Liver (tissue), 8 donors: ENCODE measurements at regions not wholly inside any gene's neighbourhood (a gene's known extent, or its start where the extent isn't known, plus 50 kb on each side); places are given as distances from the start of the nearest gene placed in this dataset.

ENCODE experiments used
- DNase-seq: peaks from one replicate; pipeline ENCODE4 v3.0.0-alpha.2; 2017; ENCODE audit warnings: low spot score
- H3K27ac ChIP-seq, 2 donors: one replicate each; pipeline ENCODE4 v1.7.0; 2013; ENCODE audit warnings: inconsistent platforms in 2 of 2, low read length in 2 of 2, control low read depth in 1 of 2, low read depth in 1 of 2, mild to moderate bottlenecking in 1 of 2
- H3K27me3 ChIP-seq, 4 donors: one replicate each; pipeline versions ENCODE4 v1.6.1 to v1.7.0; 2013; ENCODE audit warnings: low read length in 3 of 4, inconsistent platforms in 1 of 4, mild to moderate bottlenecking in 1 of 4, moderate library complexity in 1 of 4; ENCODE audit not compliant: control insufficient read depth in 4 of 4, insufficient read depth in 4 of 4
- H3K36me3 ChIP-seq, 4 donors: one replicate each; pipeline versions ENCODE4 v1.6.1 to v1.7.0; 2013; ENCODE audit warnings: low read length in 3 of 4, mild to moderate bottlenecking in 3 of 4, low read depth in 1 of 4, moderate library complexity in 1 of 4; ENCODE audit not compliant: control insufficient read depth in 4 of 4, insufficient read depth in 3 of 4
- H3K4me1 ChIP-seq, 4 donors: one replicate each; pipeline versions ENCODE4 v1.6.1 to v1.7.0; 2013; ENCODE audit warnings: low read length in 3 of 4, mild to moderate bottlenecking in 3 of 4, moderate library complexity in 1 of 4; ENCODE audit not compliant: control insufficient read depth in 4 of 4, insufficient read depth in 4 of 4
- H3K4me3 ChIP-seq, 3 donors: one replicate each; pipeline versions ENCODE4 v1.6.1 to v1.7.0; 2013; ENCODE audit warnings: low read length in 3 of 3, control low read depth in 1 of 3, low read depth in 1 of 3, mild to moderate bottlenecking in 1 of 3
- H3K9ac ChIP-seq, 2 donors: one replicate each; pipeline ENCODE4 v1.7.0; 2013; ENCODE audit warnings: low read length in 2 of 2, mild to moderate bottlenecking in 2 of 2, moderate library complexity in 2 of 2, control low read depth in 1 of 2, low read depth in 1 of 2
- H3K9me3 ChIP-seq, 4 donors: one replicate each; pipeline versions ENCODE4 v1.6.1 to v1.7.0; 2013; ENCODE audit warnings: low read length in 3 of 4; ENCODE audit not compliant: control insufficient read depth in 4 of 4
- CTCF ChIP-seq: fragments of 150-350 bp; IDR thresholded peaks from 2 replicates; pipeline ENCODE4 v1.5.1; 2017; ENCODE audit warnings: improper control_type of control experiment, low read depth, low read length; ENCODE audit not compliant: missing input control
- EGR1 ChIP-seq, 2 donors: IDR thresholded peaks; 2 replicates each; pipeline ENCODE4 v1.6.1; 2016 to 2018; ENCODE audit warnings: antibody characterized with exemption in 2 of 2, low read depth in 2 of 2
- FOXA1 ChIP-seq: IDR thresholded peaks from 2 replicates; pipeline ENCODE4 v1.6.1; 2016; ENCODE audit warnings: antibody characterized with exemption
- GABPA ChIP-seq, 2 donors: IDR thresholded peaks in 1 of 2; conservative IDR thresholded peaks in 1 of 2; 2 replicates each; pipeline ENCODE4 v1.6.1; 2016; ENCODE audit warnings: antibody characterized with exemption in 2 of 2, mild to moderate bottlenecking in 1 of 2, moderate library complexity in 1 of 2
- HNF4A ChIP-seq, 2 donors: conservative IDR thresholded peaks; 2 replicates each; pipeline ENCODE4 v1.6.1; 2016; ENCODE audit warnings: antibody characterized with exemption in 2 of 2, mild to moderate bottlenecking in 2 of 2
- JUND ChIP-seq, 2 donors: IDR thresholded peaks; 2 replicates each; pipeline ENCODE4 v1.6.1; 2016; ENCODE audit warnings: antibody characterized with exemption in 2 of 2
- NR2F2 ChIP-seq: IDR thresholded peaks from 2 replicates; pipeline ENCODE4 v1.6.1; 2016; ENCODE audit warnings: antibody characterized with exemption
- RAD21 ChIP-seq, 2 donors: IDR thresholded peaks; 2 replicates each; pipeline ENCODE4 v1.6.1; 2016; ENCODE audit warnings: antibody characterized with exemption in 2 of 2, mild to moderate bottlenecking in 2 of 2
- SP1 ChIP-seq: IDR thresholded peaks from 2 replicates; pipeline ENCODE4 v1.6.1; 2018; ENCODE audit warnings: antibody characterized with exemption, mild to moderate bottlenecking
- TAF1 ChIP-seq: conservative IDR thresholded peaks from 2 replicates; pipeline ENCODE4 v1.6.1; 2016; ENCODE audit warnings: antibody characterized with exemption, mild to moderate bottlenecking
- WGBS: extraction: QIAGEN DNeasy Blood & Tissue Kit; methylation state at CpG from one replicate; pipeline ENCODE4 v1.1.7; 2013; 5-methylcytosine and 5-hydroxymethylcytosine counted together
- TF ChIP-seq, protein P1 (sequence below): IDR thresholded peaks from 2 replicates; pipeline ENCODE4 v1.6.1; 2016; ENCODE audit warnings: antibody characterized with exemption
- TF ChIP-seq, protein P2 (sequence below): IDR thresholded peaks from 2 replicates; pipeline ENCODE4 v1.6.1; 2016; ENCODE audit warnings: antibody characterized with exemption
- TF ChIP-seq, protein P3 (sequence below): IDR thresholded peaks from 2 replicates; pipeline ENCODE4 v1.6.1; 2016; ENCODE audit warnings: antibody characterized with exemption, mild to moderate bottlenecking
- TF ChIP-seq, protein P4 (sequence below): IDR thresholded peaks from 2 replicates; pipeline ENCODE4 v1.6.1; 2016; ENCODE audit warnings: antibody characterized with exemption
- donor health status: healthy.
- donor health status: healthy.
- donor health status: healthy.
- donor health status: healthy.
- donor health status: healthy.

DNA sequence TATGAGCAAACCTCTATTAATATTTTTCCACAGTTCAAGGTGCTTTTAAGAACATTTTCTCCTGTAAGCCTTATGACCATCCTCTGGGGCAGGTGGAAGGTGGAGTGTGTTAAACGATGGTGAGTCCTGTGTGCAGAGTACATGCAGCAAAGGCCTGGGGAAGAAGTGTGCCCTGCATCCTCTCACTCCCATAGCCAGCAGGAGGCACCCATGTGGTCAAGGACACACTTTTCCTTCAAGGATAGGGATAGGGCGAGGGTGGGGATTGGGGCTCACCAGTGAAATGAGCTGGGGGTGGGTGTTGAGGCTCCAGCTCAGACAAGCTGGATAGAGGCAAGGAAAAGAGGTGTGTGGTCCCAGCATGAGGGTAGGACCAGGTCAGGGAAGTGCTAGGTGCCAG lies 120.8 kb upstream of the KCNE2 start:
- no peak for DNase-seq
- Histone ChIP-seq H3K9ac (no peak overlapping the region), H3K27me3 (no peaks in the 10 kb centered on the region), H3K9me3 (peaks cover 0 to 3% (median 0%) of the 10 kb centered on the region in 4 donors), H3K4me1 (no peaks in the 10 kb centered on the region), H3K27ac (no peak overlapping the region), H3K4me3 (no peak overlapping the region), H3K36me3 (no peaks in the 10 kb centered on the region)
- TF ChIP-seq EGR1 (IDR thresholded peaks at IDR 0.05; ENCODE audit: low read depth in 2 of 2), result no peak
- no peak for TF ChIP-seq CTCF
- no peak for TF ChIP-seq NR2F2
- TF ChIP-seq, protein P1, sequence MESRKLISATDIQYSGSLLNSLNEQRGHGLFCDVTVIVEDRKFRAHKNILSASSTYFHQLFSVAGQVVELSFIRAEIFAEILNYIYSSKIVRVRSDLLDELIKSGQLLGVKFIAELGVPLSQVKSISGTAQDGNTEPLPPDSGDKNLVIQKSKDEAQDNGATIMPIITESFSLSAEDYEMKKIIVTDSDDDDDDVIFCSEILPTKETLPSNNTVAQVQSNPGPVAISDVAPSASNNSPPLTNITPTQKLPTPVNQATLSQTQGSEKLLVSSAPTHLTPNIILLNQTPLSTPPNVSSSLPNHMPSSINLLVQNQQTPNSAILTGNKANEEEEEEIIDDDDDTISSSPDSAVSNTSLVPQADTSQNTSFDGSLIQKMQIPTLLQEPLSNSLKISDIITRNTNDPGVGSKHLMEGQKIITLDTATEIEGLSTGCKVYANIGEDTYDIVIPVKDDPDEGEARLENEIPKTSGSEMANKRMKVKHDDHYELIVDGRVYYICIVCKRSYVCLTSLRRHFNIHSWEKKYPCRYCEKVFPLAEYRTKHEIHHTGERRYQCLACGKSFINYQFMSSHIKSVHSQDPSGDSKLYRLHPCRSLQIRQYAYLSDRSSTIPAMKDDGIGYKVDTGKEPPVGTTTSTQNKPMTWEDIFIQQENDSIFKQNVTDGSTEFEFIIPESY, result no peak
- TF ChIP-seq JUND (IDR thresholded peaks at IDR 0.05), result no peak
- TF ChIP-seq SP1, result no peak
- TF ChIP-seq, protein P2, sequence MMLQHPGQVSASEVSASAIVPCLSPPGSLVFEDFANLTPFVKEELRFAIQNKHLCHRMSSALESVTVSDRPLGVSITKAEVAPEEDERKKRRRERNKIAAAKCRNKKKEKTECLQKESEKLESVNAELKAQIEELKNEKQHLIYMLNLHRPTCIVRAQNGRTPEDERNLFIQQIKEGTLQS, result no peak
- TF ChIP-seq, protein P3, sequence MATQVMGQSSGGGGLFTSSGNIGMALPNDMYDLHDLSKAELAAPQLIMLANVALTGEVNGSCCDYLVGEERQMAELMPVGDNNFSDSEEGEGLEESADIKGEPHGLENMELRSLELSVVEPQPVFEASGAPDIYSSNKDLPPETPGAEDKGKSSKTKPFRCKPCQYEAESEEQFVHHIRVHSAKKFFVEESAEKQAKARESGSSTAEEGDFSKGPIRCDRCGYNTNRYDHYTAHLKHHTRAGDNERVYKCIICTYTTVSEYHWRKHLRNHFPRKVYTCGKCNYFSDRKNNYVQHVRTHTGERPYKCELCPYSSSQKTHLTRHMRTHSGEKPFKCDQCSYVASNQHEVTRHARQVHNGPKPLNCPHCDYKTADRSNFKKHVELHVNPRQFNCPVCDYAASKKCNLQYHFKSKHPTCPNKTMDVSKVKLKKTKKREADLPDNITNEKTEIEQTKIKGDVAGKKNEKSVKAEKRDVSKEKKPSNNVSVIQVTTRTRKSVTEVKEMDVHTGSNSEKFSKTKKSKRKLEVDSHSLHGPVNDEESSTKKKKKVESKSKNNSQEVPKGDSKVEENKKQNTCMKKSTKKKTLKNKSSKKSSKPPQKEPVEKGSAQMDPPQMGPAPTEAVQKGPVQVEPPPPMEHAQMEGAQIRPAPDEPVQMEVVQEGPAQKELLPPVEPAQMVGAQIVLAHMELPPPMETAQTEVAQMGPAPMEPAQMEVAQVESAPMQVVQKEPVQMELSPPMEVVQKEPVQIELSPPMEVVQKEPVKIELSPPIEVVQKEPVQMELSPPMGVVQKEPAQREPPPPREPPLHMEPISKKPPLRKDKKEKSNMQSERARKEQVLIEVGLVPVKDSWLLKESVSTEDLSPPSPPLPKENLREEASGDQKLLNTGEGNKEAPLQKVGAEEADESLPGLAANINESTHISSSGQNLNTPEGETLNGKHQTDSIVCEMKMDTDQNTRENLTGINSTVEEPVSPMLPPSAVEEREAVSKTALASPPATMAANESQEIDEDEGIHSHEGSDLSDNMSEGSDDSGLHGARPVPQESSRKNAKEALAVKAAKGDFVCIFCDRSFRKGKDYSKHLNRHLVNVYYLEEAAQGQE, result no peak
- no peak for TF ChIP-seq HNF4A (conservative IDR thresholded peaks at IDR 0.05)
- TF ChIP-seq, protein P4, sequence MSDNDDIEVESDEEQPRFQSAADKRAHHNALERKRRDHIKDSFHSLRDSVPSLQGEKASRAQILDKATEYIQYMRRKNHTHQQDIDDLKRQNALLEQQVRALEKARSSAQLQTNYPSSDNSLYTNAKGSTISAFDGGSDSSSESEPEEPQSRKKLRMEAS, result no peak
- 87% methylated on average over 2 of the region's 2 CpGs for WGBS

DNA sequence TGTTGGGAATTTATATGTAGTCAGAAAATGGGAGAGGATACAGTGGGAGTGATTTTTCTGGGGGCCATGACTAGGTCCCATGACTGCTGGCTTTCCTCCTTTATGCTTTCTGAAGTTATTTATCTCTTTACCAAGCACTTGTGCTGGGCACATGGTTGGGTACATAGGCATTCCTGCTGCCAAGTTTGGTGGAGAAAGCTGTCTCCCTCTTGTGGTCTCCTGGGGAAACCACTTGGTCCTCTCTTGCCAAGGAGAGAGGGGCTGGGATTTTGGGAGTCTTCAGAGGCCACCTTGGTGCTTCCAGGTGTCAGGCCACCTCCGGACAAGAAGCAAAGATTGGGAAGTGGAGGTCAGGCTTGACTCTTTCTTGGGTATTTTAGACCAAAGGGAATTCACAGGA lies 120.2 kb upstream of the KCNE2 start:
- Histone ChIP-seq H3K27me3 (no peaks in the 10 kb centered on the region), H3K36me3 (no peaks in the 10 kb centered on the region), H3K27ac (no peak overlapping the region), H3K4me3 (no peak overlapping the region), H3K4me1 (no peaks in the 10 kb centered on the region), H3K9me3 (peaks cover 0 to 3% (median 0%) of the 10 kb centered on the region in 4 donors), H3K9ac (no peak overlapping the region)
- WGBS, result 80% methylated on average over 1 of the region's 1 CpG
- no peak for DNase-seq
- no peak for TF ChIP-seq SP1
- TF ChIP-seq GABPA (IDR thresholded peaks at IDR 0.05 in 1 of 2, conservative IDR thresholded peaks at IDR 0.05 in 1 of 2), result no peak
- TF ChIP-seq, protein P4, result peak; percentile 44
- peak; percentile 78 to 91 for TF ChIP-seq RAD21 (IDR thresholded peaks at IDR 0.05)
- TF ChIP-seq, protein P1, result no peak
- TF ChIP-seq FOXA1, result no peak
- TF ChIP-seq, protein P3, result no peak
- no peak for TF ChIP-seq TAF1
- TF ChIP-seq CTCF, result peak; percentile 60
- TF ChIP-seq NR2F2, result no peak
